Epidermal melanocyte (primary cell): ENCODE measurements at regions not wholly inside any gene's neighbourhood (a gene's known extent, or its start where the extent isn't known, plus 50 kb on each side); places are given as distances from the start of the nearest gene placed in this dataset.

ENCODE experiments used
- DNase-seq: peaks from one replicate; pipeline ENCODE4 v3.0.0; 2011; ENCODE audit warnings: low spot score; ENCODE audit not compliant: insufficient read length

- DNase-seq = no peak
Observed at GRCh38 chr13:76023652-76024051, 387.5 kb downstream of the LMO7 start.

GRCh38 chr13:76020421-76020955 is 384.4 kb downstream of the LMO7 start:
- DNase-seq = no peak

- no peak for DNase-seq
Observed at GRCh38 chr13:76019421-76020044, 383.4 kb downstream of the LMO7 start.

- DNase-seq = no peak
Observed at GRCh38 chr13:76017861-76018556, 381.9 kb downstream of the LMO7 start.

- no peak for DNase-seq
Observed at GRCh38 chr13:76016799-76017400, 380.8 kb downstream of the LMO7 start.

- DNase-seq = no peak
Observed at GRCh38 chr13:76014406-76015318, 378.5 kb downstream of the LMO7 start.

GRCh38 chr13:76012091-76012721 is 376.1 kb downstream of the LMO7 start:
- no peak for DNase-seq

GRCh38 chr13:76009267-76009890 is 373.2 kb downstream of the LMO7 start:
- no peak for DNase-seq

GRCh38 chr13:76004416-76004815 is 368.3 kb downstream of the LMO7 start:
- DNase-seq = no peak

- no peak for DNase-seq
Observed at GRCh38 chr13:76000131-76000530, 364.0 kb downstream of the LMO7 start.

- no peak for DNase-seq
Observed at GRCh38 chr13:75996582-75996981, 360.5 kb downstream of the LMO7 start.

- no peak for DNase-seq
Observed at GRCh38 chr13:75995966-75996365, 359.8 kb downstream of the LMO7 start.

GRCh38 chr13:75993823-75994222 is 357.7 kb downstream of the LMO7 start:
- no peak for DNase-seq

- DNase-seq = no peak
Observed at GRCh38 chr13:75993241-75993640, 357.1 kb downstream of the LMO7 start.

- DNase-seq = no peak
Observed at GRCh38 chr13:75986818-75987217, 350.7 kb downstream of the LMO7 start.

GRCh38 chr13:75985132-75985531 is 349.0 kb downstream of the LMO7 start:
- no peak for DNase-seq

GRCh38 chr13:75978818-75979217 is 342.7 kb downstream of the LMO7 start:
- DNase-seq = no peak

- DNase-seq = no peak
Observed at GRCh38 chr13:75968103-75968838, 332.1 kb downstream of the LMO7 start.

GRCh38 chr13:75963302-75963701 is 327.2 kb downstream of the LMO7 start:
- DNase-seq = no peak

- no peak for DNase-seq
Observed at GRCh38 chr13:75961911-75962310, 325.8 kb downstream of the LMO7 start.
